HCT116 (cell line): ENCODE measurements at regions not wholly inside any gene's neighbourhood (a gene's known extent, or its start where the extent isn't known, plus 50 kb on each side); places are given as distances from the start of the nearest gene placed in this dataset.

ENCODE experiments used
- ATAC-seq: fragments of 200-7000 bp; cut with Tn5 transposase; 2 replicates; pipeline ENCODE4 v1.9.1; 2020; ENCODE audit warnings: mild to moderate bottlenecking, moderate library complexity
- BruUV-seq: library from RNA; stranded (reverse); fragments of 400-500 nt; replicated peaks from 2 replicates; lab custom pipeline; 2021; lab: Mats Ljungman, UMichigan
- CTCF ChIA-PET: fragments of 300-600 bp; sonication (Branson Sonifier 250); formaldehyde crosslinking; loops from one replicate; lab custom pipeline; 2021; ENCODE audit warnings: antibody characterized with exemption; lab: Charles Lee
- POLR2A ChIA-PET: fragments of 300-600, 350-600 bp; sonication (Branson Sonifier 250); formaldehyde crosslinking; loops from one replicate; lab custom pipeline; 2021; ENCODE audit warnings: antibody characterized with exemption; lab: Charles Lee
- RAD21 ChIA-PET, 2 experiments: fragments of 300-600 bp; sonication (Branson Sonifier 250); formaldehyde crosslinking; loops; one replicate each; lab custom pipeline; 2023; ENCODE audit warnings: low total read pairs in 2 of 2; ENCODE audit not compliant: uncharacterized antibody in 2 of 2, unreplicated experiment in 2 of 2, low non-redundant PET in 1 of 2; lab: Charles Lee
- DNase-seq: peaks from one replicate; pipeline ENCODE4 v3.0.0-alpha.2; 2010; ENCODE audit warnings: low read depth, low spot score
- H2AFZ ChIP-seq: fragments of 200-600 bp; shearing (Covaris generic), sonication (generic); 2 replicates; pipeline ENCODE4 v1.6.1; 2017; ENCODE audit warnings: low read depth, mixed run types, mixed read lengths, antibody characterized with exemption, low read length; ENCODE audit not compliant: poor library complexity, severe bottlenecking
- H3K27ac ChIP-seq: 2 replicates; pipeline ENCODE4 v1.5.1; 2012; ENCODE audit warnings: low read depth, low read length
- H3K27me3 ChIP-seq: fragments of 200-600 bp; sonication (generic); 2 replicates; pipeline ENCODE4 v1.6.1; 2016; ENCODE audit warnings: mixed run types, low read length, mixed read lengths; ENCODE audit not compliant: insufficient read depth
- H3K36me3 ChIP-seq, 2 experiments: fragments of 200-500 bp in 1 of 2; fragments of 200-600 bp in 1 of 2; sonication (Bioruptor generic) in 1 of 2; sonication (generic) in 1 of 2; 2 replicates each; pipeline versions ENCODE4 v1.5.1 to v1.6.1; 2014 to 2016; ENCODE audit warnings: low read length in 2 of 2, inconsistent platforms in 1 of 2, mixed read lengths in 1 of 2, mixed run types in 1 of 2; ENCODE audit not compliant: insufficient read depth in 2 of 2, control insufficient read depth in 1 of 2
- H3K4me1 ChIP-seq, 2 experiments: fragments of 200-600 bp in 1 of 2; sonication (generic) in 1 of 2; 2 replicates each; pipeline versions ENCODE4 v1.5.1 to v1.6.1; 2012 to 2017; ENCODE audit warnings: low read length in 2 of 2, inconsistent platforms in 1 of 2, mild to moderate bottlenecking in 1 of 2, mixed read lengths in 1 of 2, mixed run types in 1 of 2, moderate library complexity in 1 of 2; ENCODE audit not compliant: insufficient read depth in 2 of 2, control insufficient read depth in 1 of 2
- H3K4me2 ChIP-seq: fragments of 200-600 bp; sonication (generic); 2 replicates; pipeline ENCODE4 v1.6.1; 2017; ENCODE audit warnings: mixed run types, low read length, mixed read lengths
- H3K4me3 ChIP-seq, 2 experiments: fragments of 200-600 bp in 1 of 2; sonication (generic) in 1 of 2; replicated peaks in 1 of 2; 2 replicates each; pipeline ENCODE4 v1.5.1; 2011 to 2016; ENCODE audit warnings: low read length in 2 of 2, control low read depth in 1 of 2, low read depth in 1 of 2, mild to moderate bottlenecking in 1 of 2, mixed read lengths in 1 of 2, mixed run types in 1 of 2
- H3K79me2 ChIP-seq: fragments of 200-600 bp; sonication (generic); 2 replicates; pipeline ENCODE4 v1.6.1; 2017; ENCODE audit warnings: mild to moderate bottlenecking, mixed run types, low read length, moderate library complexity, mixed read lengths; ENCODE audit not compliant: insufficient read depth
- H3K9ac ChIP-seq: fragments of 200-600 bp; sonication (generic); 2 replicates; pipeline ENCODE4 v1.6.1; 2016; ENCODE audit warnings: low read length, mixed read lengths
- H3K9me2 ChIP-seq: fragments of 200-600 bp; sonication (generic), shearing (Covaris generic); 2 replicates; pipeline ENCODE4 v1.6.1; 2017; ENCODE audit warnings: mixed run types, mild to moderate bottlenecking, moderate library complexity; ENCODE audit not compliant: insufficient read depth
- H3K9me3 ChIP-seq, 2 experiments: fragments of 200-500 bp in 1 of 2; fragments of 200-600 bp in 1 of 2; sonication (Bioruptor generic) in 1 of 2; sonication (generic) in 1 of 2; 2 replicates each; pipeline ENCODE4 v1.6.1; 2014 to 2017; ENCODE audit warnings: low read length in 2 of 2, mixed read lengths in 2 of 2, inconsistent platforms in 1 of 2, low read depth in 1 of 2, mild to moderate bottlenecking in 1 of 2, mixed run types in 1 of 2, moderate library complexity in 1 of 2; ENCODE audit not compliant: control insufficient read depth in 1 of 2, insufficient read depth in 1 of 2
- H4K20me1 ChIP-seq: fragments of 200-600 bp; sonication (generic), shearing (Covaris generic); 2 replicates; pipeline ENCODE4 v1.6.1; 2017; ENCODE audit warnings: mixed run types, mild to moderate bottlenecking, moderate library complexity; ENCODE audit not compliant: insufficient read depth
- CBX3 ChIP-seq: IDR thresholded peaks from 2 replicates; pipeline ENCODE4 v1.6.1; 2012; ENCODE audit warnings: low read depth
- CEBPB ChIP-seq: IDR thresholded peaks from 2 replicates; pipeline ENCODE4 v1.6.1; 2012; ENCODE audit warnings: low read depth
- CTCF ChIP-seq, 3 experiments: fragments of 200-600 bp in 1 of 3; sonication (generic) in 1 of 3; IDR thresholded peaks in 2 of 3; conservative IDR thresholded peaks in 1 of 3; 2 replicates each; pipeline ENCODE4 v1.5.1; 2012 to 2017; ENCODE audit warnings: low read depth in 2 of 3, low read length in 2 of 3, antibody characterized with exemption in 1 of 3, borderline replicate concordance in 1 of 3, control low read depth in 1 of 3, mild to moderate bottlenecking in 1 of 3, mixed read lengths in 1 of 3, mixed run types in 1 of 3, moderate library complexity in 1 of 3; ENCODE audit not compliant: insufficient read depth in 1 of 3
- EGR1 ChIP-seq: IDR thresholded peaks from 2 replicates; pipeline ENCODE4 v1.6.1; 2012; ENCODE audit warnings: low read depth
- EZH2 ChIP-seq: fragments of 200-600 bp; sonication (generic); IDR thresholded peaks from 2 replicates; pipeline ENCODE4 v1.6.1; 2017; ENCODE audit warnings: antibody characterized with exemption, mixed run types
- EZH2phosphoT487 ChIP-seq: fragments of 200-600 bp; IDR thresholded peaks from 2 replicates; pipeline ENCODE4 v1.6.1; 2018; ENCODE audit warnings: antibody characterized with exemption, borderline replicate concordance
- FOSL1 ChIP-seq: IDR thresholded peaks from 2 replicates; pipeline ENCODE4 v1.6.1; 2012; ENCODE audit warnings: low read depth
- JUND ChIP-seq: IDR thresholded peaks from 2 replicates; pipeline ENCODE4 v1.6.1; 2012
- MAX ChIP-seq: IDR thresholded peaks from 2 replicates; pipeline ENCODE4 v1.6.1; 2012
- POLR2A ChIP-seq: IDR thresholded peaks from 2 replicates; pipeline ENCODE4 v1.7.0; 2011; ENCODE audit warnings: borderline replicate concordance; ENCODE audit not compliant: insufficient read depth, insufficient read length; ENCODE audit errors: extremely low read depth
- POLR2AphosphoS5 ChIP-seq: IDR thresholded peaks from 2 replicates; pipeline ENCODE4 v1.6.1; 2011; ENCODE audit warnings: mild to moderate bottlenecking, low read depth, low read length, moderate library complexity
- SIN3A ChIP-seq: IDR thresholded peaks from 2 replicates; pipeline ENCODE4 v1.6.1; 2012; ENCODE audit warnings: low read depth
- SP1 ChIP-seq: IDR thresholded peaks from 2 replicates; pipeline ENCODE4 v1.6.1; 2012; ENCODE audit warnings: low read depth
- SRF ChIP-seq: IDR thresholded peaks from 2 replicates; pipeline ENCODE4 v1.6.1; 2012; ENCODE audit warnings: low read depth
- TCF7L2 ChIP-seq: IDR thresholded peaks from 2 replicates; pipeline ENCODE4 v1.7.0; 2011; ENCODE audit warnings: borderline replicate concordance, inconsistent platforms; ENCODE audit not compliant: insufficient read depth, insufficient read length; ENCODE audit errors: extremely low read depth
- YY1 ChIP-seq: IDR thresholded peaks from 2 replicates; pipeline ENCODE4 v1.6.1; 2011; ENCODE audit warnings: low read length, low read depth, moderate library complexity, mild to moderate bottlenecking; ENCODE audit not compliant: insufficient replicate concordance; ENCODE audit errors: extremely low read depth
- ZBTB33 ChIP-seq: IDR thresholded peaks from 2 replicates; pipeline ENCODE4 v1.6.1; 2011; ENCODE audit warnings: mild to moderate bottlenecking, low read length, moderate library complexity; ENCODE audit not compliant: insufficient replicate concordance; ENCODE audit errors: extremely low read depth
- ZNF274 ChIP-seq: fragments of 200-500 bp; sonication (Bioruptor generic); IDR thresholded peaks from 2 replicates; pipeline ENCODE4 v1.6.1; 2014; ENCODE audit warnings: mild to moderate bottlenecking, low read depth, low read length, inconsistent platforms
- intact Hi-C: fragments of 100-400 bp; cut with micrococcal nuclease; formaldehyde crosslinking; loops from 2 replicates; pipeline ENCODE4 v1.10.0; 2022

- Histone ChIP-seq H3K9me3 (no peaks in the 10 kb centered on the region), H3K79me2 (no peaks in the 10 kb centered on the region), H3K4me2 (no peak overlapping the region), H4K20me1 (no peaks in the 10 kb centered on the region), H2AFZ (no peak overlapping the region)
- intact Hi-C loops = no loop called here
- TF ChIP-seq EZH2phosphoT487 (no peak), MAX (no peak), FOSL1 (no peak), CEBPB (no peak), JUND (no peak), SIN3A (no peak), SRF (no peak), CTCF (IDR thresholded peaks at IDR 0.05 in 2 of 3, conservative IDR thresholded peaks at IDR 0.05 in 1 of 3; ENCODE audit: borderline replicate concordance in 1 of 3, insufficient read depth in 1 of 3, low read depth in 2 of 3, low read length in 2 of 3) (no peak), SP1 (no peak), POLR2AphosphoS5 (no peak), YY1 (no peak), CBX3 (no peak), ZNF274 (no peak), EZH2 (no peak), POLR2A (no peak), ZBTB33 (no peak), EGR1 (no peak), TCF7L2 (no peak)
- TF ChIP-seq, all 23 proteins: peak for 0
- H3K9me2 ChIP-seq = no peaks in the 10 kb centered on the region
- ChIA-PET CTCF (no interaction called here), RAD21 (no interaction called here), POLR2A (no interaction called here)
- no peaks in the 10 kb centered on the region for H3K36me3 ChIP-seq
- 0 out of 2 replicates have a peak, but pooled peaks cover 3% of the 10 kb centered on the region for H3K27me3 ChIP-seq
- ATAC-seq (no peak), DNase-seq (no peak)
- H3K9ac ChIP-seq = no peak overlapping the region
- H3K4me3 ChIP-seq = no peak overlapping the region
- no TSS peak for BruUV-seq
- H3K4me1 ChIP-seq = no peaks in the 10 kb centered on the region; a peak in 1 of 4 replicates
- H3K27ac ChIP-seq = no peak overlapping the region
Measured at GRCh38 chr4:8772499-8773123, 99.0 kb downstream of the HMX1 start.
